GM18951 (cell line): ENCODE measurements at regions not wholly inside any gene's neighbourhood (a gene's known extent, or its start where the extent isn't known, plus 50 kb on each side); places are given as distances from the start of the nearest gene placed in this dataset.

Experiments used
- POLR2A ChIP-seq: IDR thresholded peaks from 4 replicates; pipeline ENCODE4 v1.6.1; 2011; ENCODE audit warnings: mild to moderate bottlenecking; ENCODE audit not compliant: insufficient read length, insufficient read depth; ENCODE audit errors: extremely low read depth
- in situ Hi-C: fragments of 300-500 bp; cut with MboI; formaldehyde crosslinking; loops from one replicate; pipeline ENCODE4 v1.12.0; 2022; ENCODE audit warnings: low sequenced_read_pairs, mixed read lengths, inconsistent platforms; ENCODE audit not compliant: unreplicated experiment

- in situ Hi-C loops = no loop called here
- no peak for TF ChIP-seq POLR2A
Measured at GRCh38 chr2:64391424-64391823, 62.5 kb upstream of the LGALSL start.

DNA sequence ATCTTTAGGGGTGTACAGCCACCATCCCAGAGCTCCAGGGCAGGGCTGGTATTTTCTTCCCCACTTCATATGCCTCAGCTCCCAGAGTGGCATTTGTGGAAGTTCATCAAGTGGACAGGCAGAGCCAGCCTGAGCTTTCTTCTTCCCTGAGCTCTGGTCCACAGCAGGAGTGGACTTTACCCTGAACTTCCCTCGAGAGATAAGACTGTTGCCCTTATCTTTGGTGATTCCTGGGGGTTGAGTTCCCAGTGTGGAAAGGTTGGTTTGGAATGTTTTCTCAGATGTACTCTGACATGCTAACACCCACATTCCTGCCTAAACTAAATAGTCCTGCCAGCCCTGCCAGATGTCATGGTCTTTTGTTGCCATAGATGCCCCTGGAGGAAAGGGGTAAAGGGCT lies 62.0 kb upstream of the LGALSL start:
- no peak for TF ChIP-seq POLR2A

DNA sequence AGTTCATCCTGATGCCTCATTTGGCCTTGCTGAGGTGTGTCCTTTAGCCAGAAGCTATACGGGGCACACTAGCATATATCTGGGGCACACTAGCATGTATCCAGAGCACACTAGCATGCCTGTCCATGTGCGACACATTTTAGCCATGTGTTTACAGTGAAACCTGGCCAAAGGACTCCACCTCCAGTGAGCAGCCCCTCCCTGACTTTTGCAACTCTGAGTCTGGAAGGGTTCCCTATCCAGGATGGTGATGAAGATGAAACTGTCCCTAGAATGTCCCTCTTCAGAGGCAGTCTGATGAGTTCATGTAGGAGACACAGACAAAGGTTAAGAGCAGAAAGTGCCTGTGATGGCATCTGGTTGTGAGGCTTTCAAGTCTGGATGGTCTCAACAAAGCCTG lies 61.4 kb upstream of the LGALSL start:
- in situ Hi-C loops = no loop called here
- TF ChIP-seq POLR2A = no peak

More for the DNA sequence above, 62.0 kb upstream of the LGALSL start:
- in situ Hi-C loops = no loop called here

DNA sequence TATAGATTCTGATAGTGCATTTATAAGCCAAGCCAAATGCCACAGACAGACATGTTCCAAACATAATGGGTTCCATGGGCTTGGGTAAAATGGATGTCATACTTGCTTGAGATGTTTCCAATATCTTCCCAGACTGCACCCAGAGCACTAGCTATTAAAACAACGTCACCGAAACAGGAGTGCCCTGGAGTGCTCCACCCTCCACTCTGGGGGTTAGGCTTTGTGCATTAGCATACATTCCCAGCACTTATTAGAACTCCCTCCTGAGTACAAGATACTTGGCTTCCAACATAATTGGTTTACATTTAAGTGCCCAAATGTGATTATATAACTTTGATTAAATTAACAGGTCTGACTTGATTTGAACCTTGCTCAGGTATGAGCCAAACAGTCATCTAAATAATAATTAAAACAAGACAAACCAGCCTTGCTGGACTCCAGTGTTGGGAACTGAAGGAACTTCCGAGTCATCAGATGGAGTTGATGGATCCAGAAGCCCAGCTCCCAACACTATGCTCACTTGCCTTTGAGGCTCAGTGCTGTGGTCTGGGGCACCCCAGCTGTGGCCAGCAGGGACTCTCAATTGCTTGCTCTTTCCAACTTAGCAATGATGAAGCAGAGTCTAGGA lies 60.5 kb upstream of the LGALSL start:
- TF ChIP-seq POLR2A = no peak
- in situ Hi-C loops = no loop called here

DNA sequence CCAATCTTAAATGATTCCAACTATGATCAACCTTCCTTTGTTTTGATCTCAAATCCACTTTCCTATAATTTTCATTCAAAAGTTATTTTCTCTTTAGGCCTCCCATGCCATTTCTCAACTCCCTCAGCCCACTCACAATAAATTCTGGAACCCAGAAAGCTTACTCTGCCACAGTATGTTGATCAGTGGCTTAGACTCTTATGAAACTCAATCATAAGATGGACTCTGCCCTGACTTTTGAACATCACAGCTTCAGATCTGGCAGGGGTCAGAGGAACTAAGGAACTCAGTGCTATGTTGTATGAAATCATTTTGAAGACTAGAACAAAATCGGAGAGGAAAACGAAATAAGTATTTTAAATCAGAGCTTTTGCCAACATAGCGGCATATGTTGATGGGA lies 59.8 kb upstream of the LGALSL start:
- TF ChIP-seq POLR2A = no peak
- in situ Hi-C loops = no loop called here

- no peak for TF ChIP-seq POLR2A
Measured at GRCh38 chr2:64396001-64396400, 58.0 kb upstream of the LGALSL start.

GRCh38 chr2:64396551-64396950 lies 57.4 kb upstream of the LGALSL start:
- TF ChIP-seq POLR2A = no peak
- in situ Hi-C loops = no loop called here

More at GRCh38 chr2:64396001-64396400, 58.0 kb upstream of the LGALSL start:
- in situ Hi-C loops = no loop called here

DNA sequence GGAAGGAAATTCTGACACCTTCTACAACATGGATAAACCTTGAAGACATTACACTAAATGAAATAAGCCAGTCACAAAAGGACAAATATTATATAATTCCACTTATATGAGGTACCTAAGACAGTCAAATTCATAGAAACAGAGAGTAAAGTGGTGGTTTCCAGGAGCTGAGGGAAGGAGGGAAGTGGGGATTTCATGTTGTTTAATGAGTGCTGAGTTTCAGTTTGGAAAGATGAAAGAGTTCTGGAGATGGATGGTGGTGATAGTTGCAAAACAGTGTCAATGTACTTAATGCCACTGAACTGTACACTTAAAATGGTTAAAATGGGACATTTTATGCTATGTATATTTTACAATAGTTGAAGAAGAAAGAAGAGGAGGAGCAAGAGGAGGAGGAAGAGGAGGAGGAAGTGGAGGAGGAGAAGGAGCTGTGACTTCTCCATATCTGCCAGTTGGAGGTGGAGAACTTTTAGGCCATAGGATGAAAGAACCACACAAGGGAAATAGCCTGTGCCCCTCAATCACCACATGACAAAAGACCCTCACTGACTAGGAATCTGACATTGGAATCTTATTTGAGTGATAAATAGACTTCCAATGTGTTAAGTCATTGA lies 55.3 kb upstream of the LGALSL start:
- in situ Hi-C loops = no loop called here
- no peak for TF ChIP-seq POLR2A

- in situ Hi-C loops = no loop called here
- no peak for TF ChIP-seq POLR2A
Measured at GRCh38 chr2:64399521-64399920, 54.4 kb upstream of the LGALSL start.

DNA sequence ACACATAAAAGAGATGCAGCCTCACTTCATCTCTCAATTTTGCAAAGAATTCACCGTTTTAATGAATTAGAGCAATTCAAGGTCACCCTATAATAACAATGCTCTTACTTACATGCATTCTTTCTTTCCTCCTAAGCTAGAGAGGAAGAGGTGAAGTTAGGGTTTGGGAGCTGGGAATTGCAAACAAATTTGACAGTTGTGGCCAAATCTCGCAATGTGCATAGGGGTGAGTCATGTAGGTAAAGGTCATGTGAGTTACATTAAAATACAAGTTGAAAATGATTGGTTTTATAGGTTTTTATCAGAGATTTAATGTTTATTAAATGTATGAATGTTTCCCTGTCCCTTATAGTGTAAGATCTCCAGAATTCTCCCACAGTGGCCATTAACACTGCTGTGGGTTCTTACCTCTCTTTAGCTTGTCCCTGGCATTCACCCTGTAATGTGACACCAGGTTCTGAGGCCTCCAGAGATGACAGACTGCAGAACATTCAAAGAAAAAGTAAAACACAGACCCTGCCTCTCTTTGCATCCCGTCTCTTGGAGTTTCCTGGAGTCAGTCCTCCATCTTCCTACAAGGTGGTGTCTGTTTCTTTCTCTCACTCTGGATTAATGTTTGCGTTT lies 53.7 kb upstream of the LGALSL start:
- in situ Hi-C loops = no loop called here
- no peak for TF ChIP-seq POLR2A

- in situ Hi-C loops = no loop called here
- no peak for TF ChIP-seq POLR2A
Measured at GRCh38 chr2:64400733-64401528, 53.0 kb upstream of the LGALSL start.

DNA sequence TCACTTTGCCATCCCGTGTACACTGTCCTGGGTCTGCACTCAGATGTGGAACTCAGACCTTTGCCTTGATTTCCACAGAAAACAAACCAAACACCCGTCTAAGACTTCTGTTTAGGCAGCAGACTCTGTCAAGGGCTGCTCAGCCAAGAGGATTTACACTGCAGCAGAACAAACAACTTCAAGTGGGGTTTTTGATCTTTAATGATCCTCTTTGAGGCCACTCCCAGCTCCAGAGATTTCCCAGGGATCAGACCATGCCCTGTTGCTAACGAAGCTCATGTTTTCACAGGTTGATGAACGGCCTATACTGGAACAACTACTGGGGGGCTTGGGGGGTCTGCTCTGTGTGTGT lies 52.5 kb upstream of the LGALSL start:
- TF ChIP-seq POLR2A = no peak
- in situ Hi-C loops = no loop called here

GRCh38 chr2:64402876-64403275 lies 51.1 kb upstream of the LGALSL start:
- in situ Hi-C loops = no loop called here

GRCh38 chr2:64403426-64403825 lies 50.5 kb upstream of the LGALSL start:
- in situ Hi-C loops = no loop called here
- TF ChIP-seq POLR2A = no peak

More at GRCh38 chr2:64402876-64403275, 51.1 kb upstream of the LGALSL start:
- no peak for TF ChIP-seq POLR2A
